GM12891 (cell line): ENCODE measurements at regions not wholly inside any gene's neighbourhood (a gene's known extent, or its start where the extent isn't known, plus 50 kb on each side); places are given as distances from the start of the nearest gene placed in this dataset.

Experiments used
- DNase-seq: peaks from one replicate; pipeline ENCODE4 v3.0.0; 2011; ENCODE audit warnings: low spot score; ENCODE audit not compliant: insufficient read length
- FAIRE-seq: peaks from 2 replicates; lab custom pipeline; 2011; peaks lifted over from hg19 to GRCh38; lab: Jason Lieb, UNC
- PAX5 ChIP-seq: IDR thresholded peaks from 2 replicates; pipeline ENCODE4 v1.6.1; 2011; ENCODE audit warnings: low read length, moderate library complexity, mild to moderate bottlenecking; ENCODE audit not compliant: insufficient read depth, severe bottlenecking
- POLR2A ChIP-seq: IDR thresholded peaks from 2 replicates; pipeline ENCODE4 v1.6.1; 2011; ENCODE audit warnings: low read depth, low read length, control low read depth
- POLR2AphosphoS5 ChIP-seq: IDR thresholded peaks from 2 replicates; pipeline ENCODE4 v1.6.1; 2011; ENCODE audit warnings: low read depth, low read length, control low read depth
- POU2F2 ChIP-seq: IDR thresholded peaks from 2 replicates; pipeline ENCODE4 v1.6.1; 2011; ENCODE audit warnings: low read depth, mild to moderate bottlenecking, control low read depth, low read length, moderate library complexity
- SPI1 ChIP-seq: IDR thresholded peaks from 2 replicates; pipeline ENCODE4 v1.6.1; 2011; ENCODE audit warnings: low read depth, low read length, control low read depth
- TAF1 ChIP-seq: IDR thresholded peaks from 2 replicates; pipeline ENCODE4 v1.6.1; 2011; ENCODE audit warnings: low read depth, low read length, control low read depth

GRCh38 chr21:28758042-28758882 lies 234.4 kb downstream of the LTN1 start:
- FAIRE-seq (no peak), DNase-seq (no peak)
- TF ChIP-seq TAF1 (no peak), POLR2AphosphoS5 (no peak), SPI1 (no peak), PAX5 (no peak), POLR2A (no peak), POU2F2 (no peak)

DNA sequence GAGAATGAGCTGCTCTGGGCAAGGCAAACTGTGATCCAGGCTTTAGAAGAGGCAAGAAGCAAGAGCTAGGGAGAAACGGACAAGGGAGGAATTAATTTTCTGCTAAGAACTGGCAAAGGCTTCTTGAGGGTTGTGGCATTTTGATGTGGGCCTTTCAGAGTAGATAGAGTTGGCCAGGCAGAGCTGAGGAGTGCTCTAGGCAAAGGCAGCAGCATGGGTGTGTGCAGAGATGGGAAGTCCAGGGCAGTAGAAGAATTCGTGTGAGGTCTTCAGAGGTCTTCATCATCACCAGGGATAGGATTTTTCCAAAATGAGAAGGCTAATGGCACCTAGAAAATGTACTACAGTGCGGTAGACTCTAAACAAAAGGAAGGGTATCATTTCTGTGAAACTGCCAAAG lies 237.8 kb downstream of the LTN1 start:
- no peak for DNase-seq
- no peak for FAIRE-seq
- TF ChIP-seq POU2F2 = no peak
- TF ChIP-seq SPI1 = no peak
- no peak for TF ChIP-seq POLR2A
- TF ChIP-seq TAF1 = no peak
- TF ChIP-seq PAX5 = no peak
- TF ChIP-seq POLR2AphosphoS5 = no peak

- FAIRE-seq (no peak), DNase-seq (no peak)
- TF ChIP-seq PAX5 (no peak), SPI1 (no peak), POLR2A (no peak), POU2F2 (no peak), POLR2AphosphoS5 (no peak), TAF1 (no peak)
These were observed 238.5 kb downstream of the LTN1 start for GRCh38 chr21:28754127-28754611.

DNA sequence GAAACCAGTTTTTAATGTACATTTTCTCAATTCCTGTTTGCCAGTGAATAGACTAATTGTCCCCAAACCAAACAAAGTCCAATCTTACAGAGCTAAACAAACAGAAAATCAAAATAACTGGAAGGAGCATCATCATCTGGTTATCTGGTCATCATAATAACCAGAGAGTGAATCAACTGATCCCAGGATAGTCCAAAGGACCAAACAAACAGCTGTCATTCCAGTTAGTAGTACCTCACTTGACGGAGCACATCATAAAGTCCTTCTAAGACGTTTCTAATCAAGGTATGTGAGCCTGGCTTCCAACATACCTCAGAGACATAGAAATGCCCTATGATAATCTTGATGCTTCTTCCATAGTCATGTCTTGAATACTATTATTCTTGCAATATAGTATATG lies 240.5 kb downstream of the LTN1 start:
- TF ChIP-seq SPI1 (no peak), PAX5 (no peak)
- no peak for FAIRE-seq
- DNase-seq = no peak

GRCh38 chr21:28751176-28751575 lies 241.5 kb downstream of the LTN1 start:
- FAIRE-seq (no peak), DNase-seq (no peak)
- TF ChIP-seq POLR2A = no peak
- TF ChIP-seq TAF1 = no peak

- TF ChIP-seq TAF1 (no peak), POLR2A (no peak), POLR2AphosphoS5 (no peak), POU2F2 (no peak), PAX5 (no peak), SPI1 (no peak)
- FAIRE-seq (no peak), DNase-seq (no peak)
These were observed 242.1 kb downstream of the LTN1 start for GRCh38 chr21:28750565-28750964.

- FAIRE-seq = no peak
- no peak for DNase-seq
- TF ChIP-seq PAX5 (no peak), SPI1 (no peak), POU2F2 (no peak), POLR2A (no peak), TAF1 (no peak), POLR2AphosphoS5 (no peak)
These were observed 243.1 kb downstream of the LTN1 start for GRCh38 chr21:28749536-28749935.

- DNase-seq = no peak
- TF ChIP-seq SPI1 = no peak
- TF ChIP-seq PAX5 = no peak
- no peak for TF ChIP-seq POLR2A
- no peak for TF ChIP-seq TAF1
- TF ChIP-seq POLR2AphosphoS5 = no peak
- no peak for TF ChIP-seq POU2F2
- no peak for FAIRE-seq
These were observed 245.2 kb downstream of the LTN1 start for GRCh38 chr21:28747464-28747863.

DNA sequence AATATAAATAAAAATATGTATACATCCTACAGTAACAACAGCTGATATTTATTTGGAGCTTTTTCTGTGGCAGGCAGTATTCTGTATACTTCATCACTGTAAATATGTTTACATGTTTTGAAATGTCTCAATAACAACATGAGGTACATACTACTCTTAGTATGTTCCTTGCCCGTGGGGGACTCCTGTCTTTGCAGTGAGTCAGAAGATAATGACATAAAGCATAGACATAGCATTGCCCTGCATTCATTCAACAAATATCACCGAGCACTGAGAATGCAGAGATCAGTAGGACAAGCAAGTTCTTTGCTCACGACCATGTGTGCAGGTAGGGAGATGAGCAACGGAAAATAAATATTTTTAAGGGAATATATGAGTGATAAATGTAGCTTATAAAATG lies 246.5 kb downstream of the LTN1 start:
- FAIRE-seq (no peak), DNase-seq (no peak)
- no peak for TF ChIP-seq POU2F2
- no peak for TF ChIP-seq POLR2AphosphoS5
- no peak for TF ChIP-seq SPI1
- no peak for TF ChIP-seq POLR2A
- TF ChIP-seq TAF1 = no peak
- no peak for TF ChIP-seq PAX5

DNA sequence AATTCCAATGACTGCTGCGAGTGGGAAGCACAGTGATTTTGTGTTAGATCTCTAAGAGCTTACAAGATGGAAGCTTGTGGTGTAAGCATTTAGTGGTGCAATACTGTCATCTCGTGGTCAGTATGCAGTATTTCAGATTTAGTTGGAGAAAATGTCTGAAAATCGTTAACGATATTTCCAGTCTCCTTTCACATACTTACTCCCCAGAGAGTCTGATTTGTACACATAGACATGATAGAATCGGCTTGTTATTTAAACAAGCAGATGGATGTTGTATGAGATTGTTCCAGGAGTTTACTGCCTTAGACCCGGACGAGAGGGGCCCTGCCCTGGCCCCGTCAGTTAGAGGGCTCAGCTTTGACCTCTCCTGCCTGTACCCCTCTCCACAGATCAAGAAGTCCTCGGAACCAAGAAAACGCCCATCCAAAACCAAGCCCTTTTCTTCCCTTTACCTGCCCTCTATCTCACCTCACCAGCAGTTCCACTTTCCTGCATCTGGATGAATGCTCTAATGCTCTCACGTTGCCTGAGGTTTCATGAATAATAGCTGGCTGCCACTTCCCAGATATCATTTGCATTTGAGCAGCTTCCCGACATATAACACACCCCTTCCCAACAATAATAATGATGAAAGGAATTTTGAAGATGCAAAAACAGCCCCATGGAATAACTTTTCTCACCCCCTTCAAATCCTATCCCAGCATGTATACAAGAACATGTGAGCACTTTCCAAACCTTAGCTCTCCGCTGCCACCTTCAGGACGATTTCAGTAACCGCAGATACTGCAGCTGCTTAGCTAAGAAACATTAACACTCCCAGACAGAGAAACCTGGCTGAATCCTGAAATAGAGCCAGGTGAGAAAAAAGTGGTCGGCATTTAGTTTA lies 247.3 kb downstream of the LTN1 start:
- FAIRE-seq = peak; percentile 87
- no peak for TF ChIP-seq POU2F2
- no peak for TF ChIP-seq POLR2A
- TF ChIP-seq POLR2AphosphoS5 = no peak
- TF ChIP-seq PAX5 = no peak
- TF ChIP-seq TAF1 = no peak
- TF ChIP-seq SPI1 = no peak
- peak; percentile 28 for DNase-seq
